ENCODE measurements at regions not wholly inside any gene's neighbourhood (a gene's known extent, or its start where the extent isn't known, plus 50 kb on each side); places are given as distances from the start of the nearest gene placed in this dataset.

- Mint-ChIP-seq H3K4me1 (ENCODE audit: low read depth) (peaks cover 5% of the 10 kb centered on the region), H3K27me3 (ENCODE audit: low read depth) (peaks cover 26% of the 10 kb centered on the region), H3K27ac (ENCODE audit: unreplicated experiment) (no peak overlapping the region), H3K9me3 (ENCODE audit: low read depth) (no peaks in the 10 kb centered on the region), H3K36me3 (ENCODE audit: low read depth) (peaks cover 2% of the 10 kb centered on the region), H3K4me3 (ENCODE audit: unreplicated experiment) (no peak overlapping the region)
- DNase-seq (ENCODE audit: low spot score) = no peak
- TF ChIP-seq CTCF (IDR thresholded peaks at IDR 0.05) = no peak
These were observed 85.6 kb upstream of the ARAP3 start for GRCh38 chr5:141767671-141768070.

GRCh38 chr5:141765896-141766551 lies 84.0 kb upstream of the ARAP3 start:
- no peak overlapping the region for H3K4me3 Mint-ChIP-seq (ENCODE audit: unreplicated experiment)
- peaks cover 31% of the 10 kb centered on the region for H3K27me3 Mint-ChIP-seq (ENCODE audit: low read depth)
- no peak for DNase-seq (ENCODE audit: low spot score)
- H3K9me3 Mint-ChIP-seq (ENCODE audit: low read depth) = no peaks in the 10 kb centered on the region
- H3K4me1 Mint-ChIP-seq (ENCODE audit: low read depth) = peaks cover under 1% of the 10 kb centered on the region
- TF ChIP-seq CTCF (IDR thresholded peaks at IDR 0.05) = no peak
- H3K36me3 Mint-ChIP-seq (ENCODE audit: low read depth) = peaks cover 2% of the 10 kb centered on the region
- H3K27ac Mint-ChIP-seq (ENCODE audit: unreplicated experiment) = no peak overlapping the region

- H3K4me1 Mint-ChIP-seq (ENCODE audit: low read depth) = peaks cover 5% of the 10 kb centered on the region
- no peak overlapping the region for H3K27ac Mint-ChIP-seq (ENCODE audit: unreplicated experiment)
- no peak for DNase-seq (ENCODE audit: low spot score)
- peaks cover 31% of the 10 kb centered on the region for H3K27me3 Mint-ChIP-seq (ENCODE audit: low read depth)
- TF ChIP-seq CTCF (IDR thresholded peaks at IDR 0.05) = no peak
- H3K4me3 Mint-ChIP-seq (ENCODE audit: unreplicated experiment) = no peak overlapping the region
- peaks cover 2% of the 10 kb centered on the region for H3K36me3 Mint-ChIP-seq (ENCODE audit: low read depth)
- no peaks in the 10 kb centered on the region for H3K9me3 Mint-ChIP-seq (ENCODE audit: low read depth)
These were observed 81.5 kb upstream of the ARAP3 start for GRCh38 chr5:141763541-141763940.

GRCh38 chr5:141762790-141763368 lies 80.8 kb upstream of the ARAP3 start:
- Mint-ChIP-seq H3K27ac (ENCODE audit: unreplicated experiment) (no peak overlapping the region), H3K36me3 (ENCODE audit: low read depth) (peaks cover 2% of the 10 kb centered on the region), H3K4me3 (ENCODE audit: unreplicated experiment) (no peak overlapping the region), H3K27me3 (ENCODE audit: low read depth) (peaks cover 36% of the 10 kb centered on the region), H3K9me3 (ENCODE audit: low read depth) (no peaks in the 10 kb centered on the region), H3K4me1 (ENCODE audit: low read depth) (peaks cover 11% of the 10 kb centered on the region)
- TF ChIP-seq CTCF (IDR thresholded peaks at IDR 0.05) = no peak
- no peak for DNase-seq (ENCODE audit: low spot score)

GRCh38 chr5:141762316-141762715 lies 80.3 kb upstream of the ARAP3 start:
- Mint-ChIP-seq H3K9me3 (ENCODE audit: low read depth) (no peaks in the 10 kb centered on the region), H3K4me3 (ENCODE audit: unreplicated experiment) (no peak overlapping the region), H3K27me3 (ENCODE audit: low read depth) (peaks cover 36% of the 10 kb centered on the region), H3K36me3 (ENCODE audit: low read depth) (peaks cover 2% of the 10 kb centered on the region), H3K4me1 (ENCODE audit: low read depth) (peaks cover 15% of the 10 kb centered on the region), H3K27ac (ENCODE audit: unreplicated experiment) (no peak overlapping the region)
- no peak for DNase-seq (ENCODE audit: low spot score)
- no peak for TF ChIP-seq CTCF (IDR thresholded peaks at IDR 0.05)

Measured in chondrocyte (in vitro differentiated cells).